ENCODE measurements at regions not wholly inside any gene's neighbourhood (a gene's known extent, or its start where the extent isn't known, plus 50 kb on each side); places are given as distances from the start of the nearest gene placed in this dataset.

- TF ChIP-seq, protein P1, sequence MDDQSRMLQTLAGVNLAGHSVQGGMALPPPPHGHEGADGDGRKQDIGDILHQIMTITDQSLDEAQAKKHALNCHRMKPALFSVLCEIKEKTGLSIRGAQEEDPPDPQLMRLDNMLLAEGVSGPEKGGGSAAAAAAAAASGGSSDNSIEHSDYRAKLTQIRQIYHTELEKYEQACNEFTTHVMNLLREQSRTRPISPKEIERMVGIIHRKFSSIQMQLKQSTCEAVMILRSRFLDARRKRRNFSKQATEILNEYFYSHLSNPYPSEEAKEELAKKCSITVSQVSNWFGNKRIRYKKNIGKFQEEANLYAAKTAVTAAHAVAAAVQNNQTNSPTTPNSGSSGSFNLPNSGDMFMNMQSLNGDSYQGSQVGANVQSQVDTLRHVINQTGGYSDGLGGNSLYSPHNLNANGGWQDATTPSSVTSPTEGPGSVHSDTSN (CRISPR knock-in tag; IDR thresholded peaks at IDR 0.05): no peak
- no peak for TF ChIP-seq ZNF394 (tag by site-specific recombination; IDR thresholded peaks at IDR 0.05; ENCODE audit: borderline replicate concordance)
- no peak for TF ChIP-seq ZEB2 (tag by site-specific recombination; IDR thresholded peaks at IDR 0.05)
- no peak for TF ChIP-seq ZNF792 (tag by site-specific recombination; IDR thresholded peaks at IDR 0.05)
- no peak for TF ChIP-seq ZNF292 (tag by site-specific recombination; IDR thresholded peaks at IDR 0.05; ENCODE audit: borderline replicate concordance, low read depth)
Measured at GRCh38 chr17:77646046-77646430, 312.5 kb upstream of the TNRC6C start (continued).

DNA sequence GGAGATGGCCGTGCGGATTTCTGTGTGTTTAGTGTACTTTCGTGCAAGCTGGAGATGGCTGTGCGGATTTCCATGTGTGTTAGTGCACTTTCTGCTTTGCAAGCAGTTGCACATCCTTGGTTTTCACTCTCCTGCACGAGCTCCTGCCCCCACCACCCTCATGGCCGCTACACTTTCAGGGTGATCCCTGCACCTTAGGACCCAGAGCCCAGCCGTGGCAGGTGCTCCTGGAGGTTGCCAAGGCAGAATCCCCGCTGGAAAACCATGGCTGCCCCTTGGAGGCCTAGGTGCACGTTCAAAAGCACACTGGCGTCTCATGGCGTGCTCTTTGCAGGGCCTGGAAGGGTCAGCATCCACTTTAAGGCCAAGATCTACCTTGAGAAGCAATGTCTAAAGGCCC lies 311.0 kb upstream of the TNRC6C start:
- CTCF ChIA-PET: no interaction called here
- TF ChIP-seq ZNF433 (tag by site-specific recombination; IDR thresholded peaks at IDR 0.05; ENCODE audit: low read depth): no peak
- no peak for TF ChIP-seq ZNF76 (tag by site-specific recombination; IDR thresholded peaks at IDR 0.05; ENCODE audit: borderline replicate concordance, low read depth)

GRCh38 chr17:77649717-77650211 lies 308.7 kb upstream of the TNRC6C start:
- H3K4me3 ChIP-seq (ENCODE audit: low read depth, low read length): no peak overlapping the region
- TF ChIP-seq ZNF677 (tag by site-specific recombination; IDR thresholded peaks at IDR 0.05) (no peak), ZNF785 (tag by site-specific recombination; IDR thresholded peaks at IDR 0.05) (no peak), YY2 (tag by site-specific recombination; IDR thresholded peaks at IDR 0.05) (no peak), ZNF843 (tag by site-specific recombination; IDR thresholded peaks at IDR 0.05) (no peak), ZNF266 (tag by site-specific recombination; IDR thresholded peaks at IDR 0.05; ENCODE audit: low read depth) (no peak), ZBTB26 (tag by site-specific recombination; optimal IDR thresholded peaks at IDR 0.05) (no peak), ZNF701 (tag by site-specific recombination; IDR thresholded peaks at IDR 0.05) (no peak)
- ChIA-PET CTCF (interaction anchor here (0.6 to 1.1 kb wide), 2 partner anchors 244 to 365 kb away, joined by 3 to 7 read pairs; no protein-coding TSS in a partner anchor), POLR2A (interaction anchor here (0.6 kb wide), 1 partner anchor 308 kb away, joined by 6 read pairs; the partner anchor contains the start of gene TNRC6C)
- H3K27ac ChIP-seq (ENCODE audit: extremely low read depth, low read depth, low read length): no peak overlapping the region
- no peaks in the 10 kb centered on the region for H3K9me3 ChIP-seq (ENCODE audit: control insufficient read depth, insufficient read depth, low read depth, low read length)
- no peaks in the 10 kb centered on the region for H3K36me3 ChIP-seq (ENCODE audit: control insufficient read depth in 2 of 2, insufficient read depth in 1 of 2, low read length in 2 of 2)
- no peaks in the 10 kb centered on the region for H3K4me1 ChIP-seq (ENCODE audit: control insufficient read depth, insufficient read depth, low read length)

More for the DNA sequence above, 311.0 kb upstream of the TNRC6C start:
- Histone ChIP-seq H3K4me3 (ENCODE audit: low read depth, low read length) (no peak overlapping the region), H3K36me3 (ENCODE audit: control insufficient read depth in 2 of 2, insufficient read depth in 1 of 2, low read length in 2 of 2) (no peaks in the 10 kb centered on the region), H3K9me3 (ENCODE audit: control insufficient read depth, insufficient read depth, low read depth, low read length) (no peaks in the 10 kb centered on the region), H3K27ac (ENCODE audit: extremely low read depth, low read depth, low read length) (no peak overlapping the region), H3K4me1 (ENCODE audit: control insufficient read depth, insufficient read depth, low read length) (no peaks in the 10 kb centered on the region)
- POLR2A ChIA-PET: no interaction called here

- Histone ChIP-seq H3K27ac (ENCODE audit: extremely low read depth, low read depth, low read length) (no peak overlapping the region), H3K9me3 (ENCODE audit: control insufficient read depth, insufficient read depth, low read depth, low read length) (no peaks in the 10 kb centered on the region), H3K4me1 (ENCODE audit: control insufficient read depth, insufficient read depth, low read length) (no peaks in the 10 kb centered on the region), H3K4me3 (ENCODE audit: low read depth, low read length) (no peak overlapping the region), H3K36me3 (ENCODE audit: control insufficient read depth in 2 of 2, insufficient read depth in 1 of 2, low read length in 2 of 2) (no peaks in the 10 kb centered on the region)
- ChIA-PET POLR2A (no interaction called here), CTCF (no interaction called here)
- TF ChIP-seq SALL2 (tag by site-specific recombination; IDR thresholded peaks at IDR 0.05; ENCODE audit: borderline replicate concordance) (no peak), BCL6B (tag by site-specific recombination; IDR thresholded peaks at IDR 0.05) (no peak), ZNF561 (tag by site-specific recombination; IDR thresholded peaks at IDR 0.05; ENCODE audit: borderline replicate concordance) (no peak), ZNF404 (tag by site-specific recombination; IDR thresholded peaks at IDR 0.05) (no peak), ZNF202 (tag by site-specific recombination; IDR thresholded peaks at IDR 0.05; ENCODE audit: borderline replicate concordance) (no peak), ZBTB48 (tag by site-specific recombination; IDR thresholded peaks at IDR 0.05) (no peak), ZBTB7A (tag by site-specific recombination; IDR thresholded peaks at IDR 0.05; ENCODE audit: low read depth) (no peak), ZNF629 (tag by site-specific recombination; IDR thresholded peaks at IDR 0.05) (no peak), PRDM1 (tag by site-specific recombination; IDR thresholded peaks at IDR 0.05) (no peak), ZNF423 (tag by site-specific recombination; IDR thresholded peaks at IDR 0.05) (no peak), SCRT1 (tag by site-specific recombination; IDR thresholded peaks at IDR 0.05; ENCODE audit: borderline replicate concordance) (no peak), ZNF398 (tag by site-specific recombination; IDR thresholded peaks at IDR 0.05) (no peak), ZNF626 (tag by site-specific recombination; IDR thresholded peaks at IDR 0.05) (no peak)
Measured at GRCh38 chr17:77651988-77652387, 306.5 kb upstream of the TNRC6C start.
